Cardiac fibroblast (primary cell): ENCODE measurements at regions not wholly inside any gene's neighbourhood (a gene's known extent, or its start where the extent isn't known, plus 50 kb on each side); places are given as distances from the start of the nearest gene placed in this dataset.
"Not testable (repeated sequence)": the region's sequence is repeated elsewhere in the genome, so short reads cannot be mapped to it uniquely, and the experiment has no call there.

ENCODE experiments used
- DNase-seq, 2 donors: peaks; one replicate each; pipeline versions ENCODE4 v3.0.0 to v3.0.0-alpha.2; 2010; ENCODE audit warnings: low read depth in 2 of 2
- H3K4me3 ChIP-seq, 2 donors: replicated peaks in 1 of 2; 1 replicate in 1 of 2; 2 replicates in 1 of 2; pipeline ENCODE4 v1.5.1; 2011; ENCODE audit warnings: low read depth in 2 of 2, low read length in 2 of 2, mild to moderate bottlenecking in 2 of 2, moderate library complexity in 1 of 2
- CTCF ChIP-seq: IDR thresholded peaks from one replicate; pipeline ENCODE4 v1.5.1; 2011; ENCODE audit warnings: low read depth, mild to moderate bottlenecking, low read length, inconsistent platforms

- TF ChIP-seq CTCF: no peak
- no peak for DNase-seq
- no peak overlapping the region for H3K4me3 ChIP-seq
These were observed 1158.3 kb downstream of the RPIA start for GRCh38 chr2:89849731-89850130.

- H3K4me3 ChIP-seq: no peak overlapping the region
- TF ChIP-seq CTCF: no peak
- DNase-seq: no peak
These were observed 1159.0 kb downstream of the RPIA start for GRCh38 chr2:89850481-89850880.

GRCh38 chr2:89850881-89851582 is 1159.6 kb downstream of the RPIA start:
- TF ChIP-seq CTCF: no peak
- no peak for DNase-seq
- no peak overlapping the region for H3K4me3 ChIP-seq

- no peak for TF ChIP-seq CTCF
- H3K4me3 ChIP-seq: no peak overlapping the region
- no peak for DNase-seq
These were observed 1160.1 kb downstream of the RPIA start for GRCh38 chr2:89851583-89851905.

- not testable (repeated sequence) for DNase-seq, H3K4me3 ChIP-seq
These were observed 1162.0 kb downstream of the RPIA start for GRCh38 chr2:89853427-89853826.

GRCh38 chr2:89855752-89856151 is 1164.3 kb downstream of the RPIA start:
- not testable (repeated sequence) for H3K4me3 ChIP-seq, DNase-seq

GRCh38 chr2:89856305-89856704 is 1164.8 kb downstream of the RPIA start:
- H3K4me3 ChIP-seq, DNase-seq: not testable (repeated sequence)

- not testable (repeated sequence) for H3K4me3 ChIP-seq, DNase-seq
These were observed 1170.7 kb downstream of the RPIA start for GRCh38 chr2:89862164-89862563.

GRCh38 chr2:89863209-89863608 is 1171.7 kb downstream of the RPIA start:
- not testable (repeated sequence) for DNase-seq

GRCh38 chr2:89874810-89875595 is 1183.5 kb downstream of the RPIA start:
- H3K4me3 ChIP-seq, DNase-seq: not testable (repeated sequence)

More at GRCh38 chr2:89863209-89863608, 1171.7 kb downstream of the RPIA start:
- H3K4me3 ChIP-seq: not testable (repeated sequence)

- not testable (repeated sequence) for H3K4me3 ChIP-seq, DNase-seq
These were observed 1185.0 kb downstream of the RPIA start for GRCh38 chr2:89876445-89876844.

- DNase-seq, H3K4me3 ChIP-seq: not testable (repeated sequence)
These were observed 1185.4 kb downstream of the RPIA start for GRCh38 chr2:89876878-89877277.

GRCh38 chr2:89882880-89883279 is 1191.4 kb downstream of the RPIA start:
- not testable (repeated sequence) for H3K4me3 ChIP-seq, DNase-seq

GRCh38 chr2:89883624-89884023 is 1192.2 kb downstream of the RPIA start:
- H3K4me3 ChIP-seq, DNase-seq: not testable (repeated sequence)
